GM13977 (cell line): ENCODE measurements at regions not wholly inside any gene's neighbourhood (a gene's known extent, or its start where the extent isn't known, plus 50 kb on each side); places are given as distances from the start of the nearest gene placed in this dataset.

ENCODE experiments used
- DNase-seq: peaks from one replicate; pipeline ENCODE4 v3.0.0; 2012; ENCODE audit warnings: low spot score
- CTCF ChIP-seq: IDR thresholded peaks from 2 replicates; pipeline ENCODE4 v1.5.1; 2012; ENCODE audit warnings: mild to moderate bottlenecking, control low read depth; ENCODE audit not compliant: insufficient read depth; ENCODE audit errors: extremely low read depth, missing control alignments
- in situ Hi-C: fragments of 300-500 bp; cut with MboI; formaldehyde crosslinking; loops from one replicate; pipeline ENCODE4 v1.12.0; 2022; ENCODE audit warnings: low sequenced_read_pairs, low pct_unique_long_range_greater_than_20kb, mixed read lengths, inconsistent platforms; ENCODE audit not compliant: unreplicated experiment

- in situ Hi-C loops, result no loop called here
- no peak for DNase-seq
- TF ChIP-seq CTCF, result no peak
These were observed 82.0 kb upstream of the VCX2 start for GRCh38 chrX:8253096-8253495.

GRCh38 chrX:8254401-8254800 lies 83.3 kb upstream of the VCX2 start:
- TF ChIP-seq CTCF, result no peak
- no peak for DNase-seq
- in situ Hi-C loops, result no loop called here

- in situ Hi-C loops, result no loop called here
- no peak for DNase-seq
- TF ChIP-seq CTCF, result no peak
These were observed 101.8 kb upstream of the VCX2 start for GRCh38 chrX:8272821-8273220.

GRCh38 chrX:8273451-8273895 lies 102.4 kb upstream of the VCX2 start:
- TF ChIP-seq CTCF, result no peak
- DNase-seq, result no peak
- in situ Hi-C loops, result no loop called here

GRCh38 chrX:8274170-8274569 lies 103.1 kb upstream of the VCX2 start:
- no peak for DNase-seq
- in situ Hi-C loops, result no loop called here
- no peak for TF ChIP-seq CTCF

- no peak for DNase-seq
- TF ChIP-seq CTCF, result no peak
- in situ Hi-C loops, result no loop called here
These were observed 107.5 kb upstream of the VCX2 start for GRCh38 chrX:8278557-8278956.

GRCh38 chrX:8279323-8279722 lies 108.3 kb upstream of the VCX2 start:
- in situ Hi-C loops, result no loop called here
- no peak for TF ChIP-seq CTCF
- DNase-seq, result no peak
